OCI-LY3 (cell line): ENCODE measurements at regions not wholly inside any gene's neighbourhood (a gene's known extent, or its start where the extent isn't known, plus 50 kb on each side); places are given as distances from the start of the nearest gene placed in this dataset.

Source experiments
- EZH2phosphoT487 ChIP-seq: fragments of 200-600 bp; shearing (Covaris generic); IDR thresholded peaks from 2 replicates; pipeline ENCODE4 v1.6.1; 2018; ENCODE audit warnings: antibody characterized with exemption, mixed run types, low read depth
- TF ChIP-seq, protein P1 (sequence below): fragments of 200-600, 300-600 bp; sonication (generic); IDR thresholded peaks from 2 replicates; pipeline ENCODE4 v1.5.1; 2014; ENCODE audit warnings: antibody characterized with exemption, low read length, low read depth

- TF ChIP-seq, protein P1, sequence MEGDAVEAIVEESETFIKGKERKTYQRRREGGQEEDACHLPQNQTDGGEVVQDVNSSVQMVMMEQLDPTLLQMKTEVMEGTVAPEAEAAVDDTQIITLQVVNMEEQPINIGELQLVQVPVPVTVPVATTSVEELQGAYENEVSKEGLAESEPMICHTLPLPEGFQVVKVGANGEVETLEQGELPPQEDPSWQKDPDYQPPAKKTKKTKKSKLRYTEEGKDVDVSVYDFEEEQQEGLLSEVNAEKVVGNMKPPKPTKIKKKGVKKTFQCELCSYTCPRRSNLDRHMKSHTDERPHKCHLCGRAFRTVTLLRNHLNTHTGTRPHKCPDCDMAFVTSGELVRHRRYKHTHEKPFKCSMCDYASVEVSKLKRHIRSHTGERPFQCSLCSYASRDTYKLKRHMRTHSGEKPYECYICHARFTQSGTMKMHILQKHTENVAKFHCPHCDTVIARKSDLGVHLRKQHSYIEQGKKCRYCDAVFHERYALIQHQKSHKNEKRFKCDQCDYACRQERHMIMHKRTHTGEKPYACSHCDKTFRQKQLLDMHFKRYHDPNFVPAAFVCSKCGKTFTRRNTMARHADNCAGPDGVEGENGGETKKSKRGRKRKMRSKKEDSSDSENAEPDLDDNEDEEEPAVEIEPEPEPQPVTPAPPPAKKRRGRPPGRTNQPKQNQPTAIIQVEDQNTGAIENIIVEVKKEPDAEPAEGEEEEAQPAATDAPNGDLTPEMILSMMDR: no peak
- no peak for TF ChIP-seq EZH2phosphoT487
These were observed 77.2 kb upstream of the PPP2R5A start for GRCh38 chr1:212207822-212208520.
